Cardiac fibroblast (primary cell): ENCODE measurements at regions not wholly inside any gene's neighbourhood (a gene's known extent, or its start where the extent isn't known, plus 50 kb on each side); places are given as distances from the start of the nearest gene placed in this dataset.

Experiments
- DNase-seq, 2 donors: peaks; one replicate each; pipeline versions ENCODE4 v3.0.0 to v3.0.0-alpha.2; 2010; ENCODE audit warnings: low read depth in 2 of 2
- H3K4me3 ChIP-seq, 2 donors: replicated peaks in 1 of 2; 1 replicate in 1 of 2; 2 replicates in 1 of 2; pipeline ENCODE4 v1.5.1; 2011; ENCODE audit warnings: low read depth in 2 of 2, low read length in 2 of 2, mild to moderate bottlenecking in 2 of 2, moderate library complexity in 1 of 2
- CTCF ChIP-seq: IDR thresholded peaks from one replicate; pipeline ENCODE4 v1.5.1; 2011; ENCODE audit warnings: low read depth, mild to moderate bottlenecking, low read length, inconsistent platforms

GRCh38 chr21:19684328-19684727 is 1280.7 kb upstream of the TMPRSS15 start:
- DNase-seq: no peak
- no peak for TF ChIP-seq CTCF
- H3K4me3 ChIP-seq: no peak overlapping the region

- H3K4me3 ChIP-seq: no peak overlapping the region
- no peak for TF ChIP-seq CTCF
- DNase-seq: no peak
Observed at GRCh38 chr21:19692231-19692630, 1288.6 kb upstream of the TMPRSS15 start.

- TF ChIP-seq CTCF: no peak
- H3K4me3 ChIP-seq: no peak overlapping the region
- DNase-seq: no peak
Observed at GRCh38 chr21:19695796-19696195, 1292.2 kb upstream of the TMPRSS15 start.

- TF ChIP-seq CTCF: no peak
- H3K4me3 ChIP-seq: no peak overlapping the region
- DNase-seq: no peak
Observed at GRCh38 chr21:19700476-19700875, 1296.9 kb upstream of the TMPRSS15 start.

GRCh38 chr21:19702726-19703125 is 1295.5 kb upstream of the NCAM2 start:
- no peak overlapping the region for H3K4me3 ChIP-seq
- no peak for DNase-seq
- TF ChIP-seq CTCF: no peak

- H3K4me3 ChIP-seq: no peak overlapping the region
- no peak for DNase-seq
- TF ChIP-seq CTCF: no peak
Observed at GRCh38 chr21:19704832-19705231, 1293.4 kb upstream of the NCAM2 start.

GRCh38 chr21:19712441-19712840 is 1285.8 kb upstream of the NCAM2 start:
- TF ChIP-seq CTCF: no peak
- H3K4me3 ChIP-seq: no peak overlapping the region
- DNase-seq: no peak
